HG03571 (cell line): ENCODE measurements at regions not wholly inside any gene's neighbourhood (a gene's known extent, or its start where the extent isn't known, plus 50 kb on each side); places are given as distances from the start of the nearest gene placed in this dataset.

Experiments used
- ATAC-seq: cut with Tn5 transposase; IDR thresholded peaks from one replicate; pipeline ENCODE4 v1.9.1; 2021; ENCODE audit not compliant: unreplicated experiment

- ATAC-seq: no peak
These were observed 446.6 kb downstream of the ANKRD7 start for GRCh38 chr7:118671149-118671548.

- ATAC-seq: no peak
These were observed 460.3 kb downstream of the ANKRD7 start for GRCh38 chr7:118684796-118685195.

GRCh38 chr7:118689403-118689802 lies 464.9 kb downstream of the ANKRD7 start:
- ATAC-seq: no peak

- no peak for ATAC-seq
These were observed 472.4 kb downstream of the ANKRD7 start for GRCh38 chr7:118696879-118697278.

GRCh38 chr7:118699222-118699621 lies 474.7 kb downstream of the ANKRD7 start:
- no peak for ATAC-seq

GRCh38 chr7:118708741-118709140 lies 484.2 kb downstream of the ANKRD7 start:
- no peak for ATAC-seq

- no peak for ATAC-seq
These were observed 487.2 kb downstream of the ANKRD7 start for GRCh38 chr7:118711688-118712087.

GRCh38 chr7:118713039-118713438 lies 488.5 kb downstream of the ANKRD7 start:
- ATAC-seq: no peak

- ATAC-seq: no peak
These were observed 496.1 kb downstream of the ANKRD7 start for GRCh38 chr7:118720632-118721031.

GRCh38 chr7:118731854-118732253 lies 507.4 kb downstream of the ANKRD7 start:
- no peak for ATAC-seq

GRCh38 chr7:118734541-118734940 lies 510.0 kb downstream of the ANKRD7 start:
- no peak for ATAC-seq

GRCh38 chr7:118735441-118735840 lies 510.9 kb downstream of the ANKRD7 start:
- ATAC-seq: no peak

GRCh38 chr7:118737935-118738334 lies 513.4 kb downstream of the ANKRD7 start:
- no peak for ATAC-seq

- no peak for ATAC-seq
These were observed 521.4 kb downstream of the ANKRD7 start for GRCh38 chr7:118745927-118746326.

GRCh38 chr7:118747473-118747872 lies 523.0 kb downstream of the ANKRD7 start:
- ATAC-seq: no peak

- no peak for ATAC-seq
These were observed 529.0 kb downstream of the ANKRD7 start for GRCh38 chr7:118753479-118753878.

GRCh38 chr7:118754608-118755007 lies 530.1 kb downstream of the ANKRD7 start:
- no peak for ATAC-seq

- ATAC-seq: no peak
These were observed 530.6 kb downstream of the ANKRD7 start for GRCh38 chr7:118755067-118755625.

- ATAC-seq: no peak
These were observed 532.6 kb downstream of the ANKRD7 start for GRCh38 chr7:118757066-118757465.

- ATAC-seq: no peak
These were observed 534.1 kb downstream of the ANKRD7 start for GRCh38 chr7:118758582-118758981.

GRCh38 chr7:118759921-118760320 lies 535.4 kb downstream of the ANKRD7 start:
- no peak for ATAC-seq

- ATAC-seq: no peak
These were observed 537.9 kb downstream of the ANKRD7 start for GRCh38 chr7:118762451-118762850.

GRCh38 chr7:118764221-118764620 lies 539.7 kb downstream of the ANKRD7 start:
- ATAC-seq: no peak

- ATAC-seq: no peak
These were observed 547.2 kb downstream of the ANKRD7 start for GRCh38 chr7:118771672-118772071.
